HG02938 (cell line): ENCODE measurements at regions not wholly inside any gene's neighbourhood (a gene's known extent, or its start where the extent isn't known, plus 50 kb on each side); places are given as distances from the start of the nearest gene placed in this dataset.
A peak's percentile ranks its signal among the peaks of the same experiment; 100 is the strongest.
"Not testable (repeated sequence)": the region's sequence is repeated elsewhere in the genome, so short reads cannot be mapped to it uniquely, and the experiment has no call there.

Experiments used
- ATAC-seq: cut with Tn5 transposase; IDR thresholded peaks from one replicate; pipeline ENCODE4 v1.9.1; 2021; ENCODE audit warnings: mild to moderate bottlenecking, moderate library complexity; ENCODE audit not compliant: unreplicated experiment

DNA sequence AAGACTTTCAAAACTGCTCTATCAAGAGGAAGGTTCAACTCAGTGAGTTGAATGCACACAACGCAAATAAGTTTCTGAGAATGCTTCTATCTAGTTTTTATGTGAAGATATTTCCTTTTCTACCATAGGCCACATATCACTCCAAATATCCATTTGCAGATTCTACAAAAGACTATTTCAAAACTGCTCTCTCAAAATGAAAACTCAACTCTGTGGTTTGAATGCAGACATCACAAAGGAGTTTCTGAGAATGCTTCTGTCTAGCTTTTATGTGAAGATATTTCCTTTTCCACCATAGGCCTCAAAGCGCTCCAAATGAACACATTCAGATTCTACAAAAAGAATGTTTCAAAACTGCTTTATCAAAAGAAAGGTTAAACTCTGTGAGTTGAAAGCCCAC is 1093.1 kb upstream of the DEFB115 start:
- ATAC-seq = not testable (repeated sequence)

- no peak for ATAC-seq
Measured at GRCh38 chr20:30167540-30167939, 1089.9 kb upstream of the DEFB115 start.

DNA sequence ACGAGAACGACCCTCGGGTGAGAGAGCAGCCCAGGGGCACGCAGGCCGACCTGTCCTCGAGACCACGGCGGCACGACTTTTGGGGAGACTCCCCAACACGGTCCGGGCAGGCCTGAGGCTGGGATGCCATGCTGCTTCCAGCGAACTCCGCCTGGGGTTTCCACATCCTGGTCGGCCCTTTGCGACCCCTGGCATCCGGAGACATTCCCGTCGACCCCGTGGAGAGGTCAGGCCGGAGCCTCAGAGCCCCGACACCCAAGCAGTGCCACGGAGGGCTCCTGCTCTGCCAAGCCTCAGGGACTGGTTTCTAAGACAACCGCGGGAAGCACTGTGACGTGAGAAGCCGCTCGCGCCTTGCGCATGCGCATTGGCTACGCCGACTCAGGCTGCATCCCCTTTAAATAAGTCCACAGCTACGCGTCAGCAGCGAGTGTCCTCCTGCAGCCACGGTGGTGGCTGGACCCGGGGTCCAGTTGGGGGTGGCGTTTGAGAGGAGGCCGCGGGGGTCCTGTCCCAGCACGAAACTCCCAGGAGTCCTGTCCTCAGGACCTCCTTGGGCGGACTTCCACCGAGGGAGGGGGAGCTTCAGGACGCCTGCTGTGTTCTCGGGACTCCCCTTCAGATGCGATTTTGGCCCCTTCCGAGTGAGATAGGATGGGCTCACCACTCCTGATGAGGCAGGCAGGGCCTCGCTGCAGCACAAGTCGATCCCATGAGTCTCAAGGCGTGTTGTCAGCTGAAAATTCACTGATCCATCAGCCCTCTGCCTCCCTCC is 1089.3 kb upstream of the DEFB115 start:
- ATAC-seq = no peak

GRCh38 chr20:30168800-30169138 is 1088.7 kb upstream of the DEFB115 start:
- no peak for ATAC-seq

DNA sequence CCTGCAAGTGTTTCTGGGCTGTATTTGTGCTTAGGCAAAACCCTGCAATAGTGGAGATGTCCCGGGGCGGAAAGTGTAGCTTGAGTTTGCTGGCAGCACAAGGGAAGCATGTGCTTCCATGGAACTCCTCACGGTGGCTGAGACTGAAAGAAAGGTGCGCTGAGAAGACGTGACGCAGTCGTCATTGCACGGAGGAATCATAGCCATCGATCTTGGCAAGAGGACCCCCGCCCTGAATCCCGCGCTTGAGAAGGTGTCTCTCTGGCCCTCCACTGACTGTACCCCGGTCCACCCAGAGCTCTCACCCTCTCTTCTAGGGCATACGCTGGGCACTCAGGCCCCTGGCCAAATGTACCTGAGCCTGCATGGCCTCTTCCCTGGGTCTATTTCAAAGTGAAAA is 1081.8 kb upstream of the DEFB115 start:
- ATAC-seq = no peak

GRCh38 chr20:30183124-30183523 is 1074.3 kb upstream of the DEFB115 start:
- not testable (repeated sequence) for ATAC-seq

DNA sequence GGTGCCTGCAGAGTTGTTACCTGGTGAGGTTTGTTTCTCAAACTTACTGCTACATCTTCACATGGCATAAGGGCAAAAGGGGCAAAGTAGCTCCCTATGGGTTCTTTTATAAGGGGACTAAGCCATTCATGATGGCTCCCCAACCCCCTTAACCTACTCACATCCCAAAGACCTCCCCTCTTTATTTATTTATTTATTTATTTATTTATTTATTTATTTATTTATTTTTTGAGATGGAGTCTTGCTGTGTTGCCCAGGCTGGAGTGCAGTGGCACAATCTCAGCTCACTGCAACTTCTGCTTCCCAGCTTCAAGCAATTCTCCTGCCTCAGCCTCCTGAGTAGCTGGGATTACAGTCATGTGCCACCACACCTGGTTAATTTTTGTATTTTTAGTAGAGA is 1065.7 kb upstream of the DEFB115 start:
- not testable (repeated sequence) for ATAC-seq

DNA sequence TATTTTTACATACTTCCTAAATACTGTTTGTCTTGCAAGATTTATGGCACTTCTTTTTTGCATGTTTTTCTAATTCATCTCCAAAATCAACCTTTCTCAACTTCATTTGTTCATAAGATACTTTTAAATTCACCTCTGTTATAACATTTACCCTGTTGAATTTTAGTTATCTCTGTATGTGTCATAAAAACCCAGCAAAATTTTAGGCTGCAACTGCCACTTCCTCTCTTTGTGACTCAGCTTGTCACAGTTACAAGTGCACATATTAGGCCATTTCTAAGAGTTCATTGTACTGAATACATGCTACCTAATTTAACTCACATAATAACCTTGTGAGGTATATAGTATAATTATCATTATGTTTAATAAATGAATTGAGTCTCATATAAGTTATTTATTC is 1023.0 kb upstream of the DEFB115 start:
- ATAC-seq = not testable (repeated sequence)

DNA sequence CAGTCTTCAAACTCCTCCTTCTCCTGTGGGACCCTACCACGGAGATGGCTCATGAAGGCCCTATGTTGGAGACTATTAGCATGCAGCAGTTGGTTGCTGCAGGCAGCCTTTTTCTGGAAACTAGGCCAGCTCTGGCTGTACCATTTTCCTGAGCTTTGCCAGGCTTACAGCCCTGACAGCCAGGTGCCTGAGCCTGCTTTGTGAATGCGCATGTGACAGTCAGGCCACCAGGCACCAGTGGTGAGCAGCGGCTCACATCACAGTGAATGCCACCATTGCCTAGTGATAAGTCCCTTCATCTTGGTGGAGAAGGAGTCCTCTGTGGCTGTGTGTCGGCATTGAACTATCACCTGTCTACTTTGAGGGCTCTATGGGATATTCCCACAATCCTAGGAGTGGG is 982.4 kb upstream of the DEFB115 start:
- ATAC-seq = not testable (repeated sequence)

- ATAC-seq = no peak
Measured at GRCh38 chr20:30281584-30282197, 975.8 kb upstream of the DEFB115 start.

DNA sequence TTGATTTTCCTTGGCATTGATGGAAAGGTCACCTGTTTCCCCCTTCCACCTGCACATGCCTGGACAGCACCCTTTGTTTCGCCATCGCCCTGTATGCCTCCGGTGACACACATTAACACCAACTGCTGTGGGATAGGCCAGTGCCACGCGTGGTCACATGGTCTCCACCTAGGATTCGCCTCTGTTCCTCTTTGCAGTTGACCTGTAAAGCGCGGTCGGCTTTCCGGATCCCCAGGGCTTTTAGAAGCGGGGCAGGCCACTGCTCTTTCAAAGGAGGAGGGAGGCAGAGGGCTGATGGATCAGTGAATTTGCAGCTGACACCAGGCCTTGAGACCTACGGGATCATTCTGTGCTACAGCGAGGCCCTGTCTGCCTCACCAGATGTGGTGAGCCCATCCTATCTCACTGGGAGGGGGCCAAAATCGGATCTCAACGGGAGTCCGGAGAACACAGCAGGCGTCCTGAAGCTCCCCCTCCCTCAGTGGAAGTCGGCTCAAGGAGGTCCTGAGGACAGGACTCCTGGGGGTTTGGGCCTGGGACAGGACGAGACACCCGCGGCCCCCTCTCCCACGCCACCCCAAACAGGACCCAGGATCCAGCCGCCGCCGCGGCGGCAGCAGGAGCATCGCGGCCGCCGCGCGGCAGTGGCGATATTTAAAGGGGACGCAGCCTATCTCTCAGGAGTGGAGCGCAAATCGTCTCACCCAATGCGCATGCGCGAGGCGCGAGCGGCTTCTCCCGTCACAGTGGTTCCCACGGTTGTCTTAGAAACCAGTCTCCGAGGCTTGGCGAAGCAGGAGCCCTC is 973.8 kb upstream of the DEFB115 start:
- peak; percentile 72 for ATAC-seq

DNA sequence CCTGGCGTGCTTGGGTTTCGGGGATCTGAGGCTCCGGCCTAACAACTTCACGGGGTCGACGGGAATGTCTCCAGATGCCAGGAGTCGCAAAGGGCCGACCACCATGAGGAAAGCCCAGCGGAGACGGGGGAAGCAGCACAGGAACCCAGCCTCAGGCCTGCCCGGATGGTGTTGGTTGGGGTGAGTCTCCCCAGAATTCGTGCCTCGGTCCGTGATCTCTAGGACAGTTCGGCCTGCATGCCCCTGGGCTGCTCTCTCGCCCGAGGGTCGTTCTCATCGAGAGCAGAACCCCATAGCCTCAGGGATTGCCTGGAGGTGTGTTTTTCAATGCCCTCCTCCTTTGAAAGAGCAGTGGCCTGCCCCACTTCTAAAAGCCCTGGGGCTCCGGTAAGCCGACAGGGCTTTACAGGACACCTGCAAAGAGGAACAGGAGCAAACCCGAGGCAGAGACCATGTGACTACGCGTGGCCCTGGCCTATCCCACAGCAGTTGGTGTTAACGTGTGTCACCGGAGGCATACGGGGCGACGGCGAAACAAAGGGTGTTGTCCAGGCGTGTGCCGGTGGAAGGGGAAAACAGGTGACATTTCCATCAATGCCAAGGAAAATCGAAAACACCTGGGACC is 973.1 kb upstream of the DEFB115 start:
- peak; percentile 37 for ATAC-seq

- ATAC-seq = no peak
Measured at GRCh38 chr20:30285677-30286076, 971.8 kb upstream of the DEFB115 start.

GRCh38 chr20:30286157-30286556 is 971.3 kb upstream of the DEFB115 start:
- no peak for ATAC-seq

GRCh38 chr20:30287459-30287858 is 970.0 kb upstream of the DEFB115 start:
- ATAC-seq = not testable (repeated sequence)

DNA sequence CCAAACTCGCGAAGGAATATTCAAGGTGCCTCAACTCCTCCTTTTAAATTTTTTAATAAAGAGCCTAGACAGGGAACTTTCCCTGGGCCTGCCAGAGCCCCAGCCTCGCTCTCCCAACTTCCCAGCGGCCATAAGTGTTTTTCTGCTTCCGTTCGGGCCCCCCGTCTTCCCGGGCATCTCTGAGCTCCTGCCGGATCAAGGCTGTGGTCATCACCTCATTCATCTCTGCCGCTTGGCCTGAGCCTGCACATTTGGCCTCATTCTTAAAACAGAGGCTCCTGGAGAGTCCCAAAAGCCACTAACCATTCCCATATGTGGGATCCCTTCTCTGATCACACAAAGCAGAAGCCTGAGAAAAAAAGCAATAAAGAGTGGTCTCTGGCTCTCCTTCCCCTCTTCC is 969.1 kb upstream of the DEFB115 start:
- ATAC-seq = no peak

GRCh38 chr20:30289049-30289448 is 968.4 kb upstream of the DEFB115 start:
- not testable (repeated sequence) for ATAC-seq

DNA sequence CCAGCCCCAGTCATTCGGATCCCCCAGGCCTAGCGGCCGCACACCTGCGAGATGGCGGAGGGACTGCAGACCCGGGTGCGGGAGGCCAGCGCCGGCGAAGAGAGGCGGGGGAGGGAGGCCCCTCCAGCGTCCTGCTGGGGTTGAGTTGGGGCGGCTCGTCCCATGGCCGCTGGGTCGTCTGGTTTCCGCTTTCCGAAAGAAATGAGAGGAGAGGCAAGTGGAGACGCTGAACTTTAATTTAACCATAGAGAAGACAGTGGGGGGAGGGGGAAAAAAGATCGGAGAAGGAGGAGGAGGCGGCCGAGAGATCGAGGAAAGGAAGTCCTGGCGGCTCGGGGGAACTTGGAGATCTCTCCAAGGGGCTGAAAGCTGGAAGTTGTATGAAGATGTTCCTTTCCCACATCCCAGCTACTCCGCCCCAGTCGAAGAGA is 967.7 kb upstream of the DEFB115 start:
- ATAC-seq = not testable (repeated sequence)

DNA sequence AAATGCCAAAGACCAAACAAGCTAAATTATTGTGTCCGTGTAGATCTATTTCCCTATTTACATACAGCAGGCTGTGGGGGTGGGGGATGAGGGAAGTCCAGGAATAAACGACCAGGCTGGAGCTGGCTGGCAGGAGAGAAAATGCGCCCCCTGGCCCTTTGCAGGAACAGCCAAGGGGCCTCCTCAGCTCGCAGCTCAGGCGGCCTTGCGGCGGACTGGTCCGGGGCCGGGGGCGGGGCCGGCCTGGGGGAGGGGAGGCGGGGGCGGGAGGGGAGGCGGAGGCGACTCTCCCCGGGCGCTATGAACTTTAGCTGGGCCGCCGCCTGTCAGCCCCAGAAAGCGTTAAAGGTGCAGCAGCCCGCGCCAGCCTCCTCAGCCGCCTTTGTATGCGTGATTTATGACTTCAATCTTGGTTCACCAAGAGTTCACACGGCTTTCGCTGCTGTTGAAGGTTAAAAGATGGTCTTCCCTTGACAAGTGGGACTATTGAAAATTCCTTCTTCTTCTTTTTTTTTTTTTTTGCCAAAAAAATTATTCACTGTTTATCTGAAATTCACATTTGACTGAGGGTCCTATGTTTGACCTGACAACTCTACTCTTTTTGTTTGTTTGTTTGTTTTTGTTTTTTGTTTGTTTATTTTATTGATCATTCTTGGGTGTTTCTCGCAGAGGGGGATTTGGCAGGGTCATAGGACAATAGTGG is 967.0 kb upstream of the DEFB115 start:
- ATAC-seq = peak; percentile 65

GRCh38 chr20:30291064-30291379 is 966.4 kb upstream of the DEFB115 start:
- ATAC-seq = not testable (repeated sequence)

DNA sequence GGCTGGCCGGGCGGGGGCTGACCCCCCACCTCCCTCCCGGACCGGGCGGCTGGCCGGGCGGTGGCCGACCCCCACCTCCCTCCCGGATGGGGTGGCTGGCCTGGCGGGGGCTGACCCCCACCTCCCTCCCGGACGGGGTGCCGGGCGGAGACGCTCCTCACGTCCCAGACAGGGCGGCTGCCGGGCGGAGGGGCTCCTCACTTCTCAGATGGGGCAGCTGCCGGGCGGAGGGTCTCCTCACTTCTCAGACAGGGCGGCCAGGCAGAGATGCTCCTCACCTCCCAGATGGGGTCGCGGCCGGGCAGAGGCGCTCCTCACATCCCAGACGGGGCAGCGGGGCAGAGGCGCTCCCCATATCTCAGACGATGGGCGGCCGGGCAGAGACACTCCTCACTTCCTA is 965.8 kb upstream of the DEFB115 start:
- not testable (repeated sequence) for ATAC-seq
